Calu3 (cell line): ENCODE measurements at regions not wholly inside any gene's neighbourhood (a gene's known extent, or its start where the extent isn't known, plus 50 kb on each side); places are given as distances from the start of the nearest gene placed in this dataset.

Source experiments
- BruUV-seq: library from RNA; stranded (reverse); fragments of 400-500 nt; replicated peaks from 2 replicates; lab custom pipeline; 2021; lab: Mats Ljungman, UMichigan
- CTCF ChIA-PET: fragments of 300-600 bp; sonication (Branson Sonifier 250); formaldehyde crosslinking; loops from one replicate; lab custom pipeline; 2022; ENCODE audit warnings: antibody characterized with exemption; lab: Charles Lee
- DNase-seq: peaks from one replicate; pipeline ENCODE4 v3.0.0; 2022
- H3K27ac Mint-ChIP-seq: one replicate; pipeline ENCODE4 v1.8.0; 2022; ENCODE audit warnings: mixed read lengths; ENCODE audit not compliant: unreplicated experiment
- H3K27me3 Mint-ChIP-seq: one replicate; pipeline ENCODE4 v1.8.0; 2022; ENCODE audit warnings: mixed read lengths; ENCODE audit not compliant: unreplicated experiment
- H3K36me3 Mint-ChIP-seq: one replicate; pipeline ENCODE4 v1.8.0; 2022; ENCODE audit warnings: mild to moderate bottlenecking, moderate library complexity, mixed read lengths; ENCODE audit not compliant: insufficient read depth, unreplicated experiment
- H3K4me1 Mint-ChIP-seq: one replicate; pipeline ENCODE4 v1.8.0; 2022; ENCODE audit warnings: mild to moderate bottlenecking, low read depth, mixed read lengths; ENCODE audit not compliant: unreplicated experiment
- H3K4me3 Mint-ChIP-seq: one replicate; pipeline ENCODE4 v1.8.0; 2022; ENCODE audit warnings: mild to moderate bottlenecking, low read depth, moderate library complexity, mixed read lengths; ENCODE audit not compliant: unreplicated experiment
- H3K9me3 Mint-ChIP-seq: one replicate; pipeline ENCODE4 v1.8.0; 2022; ENCODE audit warnings: low read depth, mixed read lengths; ENCODE audit not compliant: unreplicated experiment
- CTCF ChIP-seq: fragments of 200-600 bp; IDR thresholded peaks from one replicate; pipeline ENCODE4 v1.8.0; 2022; ENCODE audit warnings: antibody characterized with exemption; ENCODE audit not compliant: unreplicated experiment
- intact Hi-C: fragments of 100-400 bp; cut with micrococcal nuclease; formaldehyde crosslinking; loops from one replicate; pipeline ENCODE4 v1.10.0; 2022; ENCODE audit not compliant: unreplicated experiment

- BruUV-seq, result no TSS peak
- CTCF ChIA-PET, result no interaction called here
- H3K4me1 Mint-ChIP-seq, result no peaks in the 10 kb centered on the region
- no peak for TF ChIP-seq CTCF
- H3K4me3 Mint-ChIP-seq, result no peak overlapping the region
- peaks cover 4% of the 10 kb centered on the region for H3K9me3 Mint-ChIP-seq
- no peaks in the 10 kb centered on the region for H3K27me3 Mint-ChIP-seq
- no peak for DNase-seq
- no peak overlapping the region for H3K27ac Mint-ChIP-seq
- no peaks in the 10 kb centered on the region for H3K36me3 Mint-ChIP-seq
- intact Hi-C loops, result no loop called here
Observed at GRCh38 chr6:116982401-116982800, 105.4 kb downstream of the RFX6 start.

- Mint-ChIP-seq H3K36me3 (no peaks in the 10 kb centered on the region), H3K27me3 (no peaks in the 10 kb centered on the region), H3K4me1 (no peaks in the 10 kb centered on the region), H3K27ac (no peak overlapping the region), H3K9me3 (peaks cover 4% of the 10 kb centered on the region), H3K4me3 (no peak overlapping the region)
- no peak for TF ChIP-seq CTCF
- no peak for DNase-seq
- intact Hi-C loops, result no loop called here
- CTCF ChIA-PET, result no interaction called here
- no TSS peak for BruUV-seq
Observed at GRCh38 chr6:116983375-116983774, 106.3 kb downstream of the RFX6 start.

DNA sequence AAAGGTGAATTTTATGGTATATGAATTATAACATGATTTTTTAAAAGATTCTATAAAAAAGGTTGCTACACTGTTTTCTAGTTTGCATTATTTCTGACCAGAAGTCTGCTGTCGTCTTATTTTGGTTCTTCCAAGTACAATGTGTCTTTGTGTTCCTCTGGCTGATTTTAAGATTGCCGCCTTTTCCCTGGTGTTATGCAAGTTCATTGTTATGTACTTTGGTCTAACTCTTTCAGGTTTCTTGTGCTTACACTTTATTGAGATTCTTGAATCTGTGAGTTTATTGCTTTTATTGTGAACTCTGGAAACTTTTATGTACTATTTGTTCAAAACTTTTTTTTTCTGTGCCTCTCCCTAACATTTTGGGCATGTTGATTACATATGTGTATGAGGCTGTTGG, 109.8 kb downstream of the RFX6 start:
- H3K9me3 Mint-ChIP-seq, result peaks cover 4% of the 10 kb centered on the region
- no peak overlapping the region for H3K27ac Mint-ChIP-seq
- no TSS peak for BruUV-seq
- CTCF ChIA-PET, result interaction anchor here (0.9 kb wide), 1 partner anchor 10 kb away, joined by 4 read pairs; no protein-coding TSS in a partner anchor
- TF ChIP-seq CTCF, result no peak
- no peaks in the 10 kb centered on the region for H3K27me3 Mint-ChIP-seq
- H3K4me1 Mint-ChIP-seq, result no peaks in the 10 kb centered on the region
- intact Hi-C loops, result no loop called here
- no peak for DNase-seq
- H3K4me3 Mint-ChIP-seq, result no peak overlapping the region
- no peaks in the 10 kb centered on the region for H3K36me3 Mint-ChIP-seq

DNA sequence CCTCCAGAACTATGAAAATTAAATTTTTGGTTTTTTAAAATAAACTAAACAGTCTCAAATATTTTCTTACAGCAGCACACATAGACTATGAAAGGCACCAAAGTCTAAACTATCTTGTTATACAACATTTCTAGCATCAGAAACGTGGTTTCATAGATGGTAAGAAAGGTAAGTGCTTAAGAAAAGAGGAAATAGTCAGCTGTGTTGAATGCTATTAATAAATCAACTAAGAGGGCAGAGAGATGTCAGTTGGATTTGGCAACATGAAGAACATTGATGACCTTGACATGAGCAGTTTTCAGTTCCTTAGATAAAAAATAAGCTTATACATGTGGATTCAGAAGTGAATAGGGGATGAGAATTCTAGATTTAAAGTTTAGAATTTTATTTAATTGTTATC, 113.6 kb downstream of the RFX6 start:
- H3K4me1 Mint-ChIP-seq, result no peaks in the 10 kb centered on the region
- H3K4me3 Mint-ChIP-seq, result no peak overlapping the region
- BruUV-seq, result no TSS peak
- TF ChIP-seq CTCF, result no peak
- DNase-seq, result no peak
- intact Hi-C loops, result no loop called here
- H3K27ac Mint-ChIP-seq, result no peak overlapping the region
- no peaks in the 10 kb centered on the region for H3K36me3 Mint-ChIP-seq
- H3K27me3 Mint-ChIP-seq, result no peaks in the 10 kb centered on the region
- peaks cover 2% of the 10 kb centered on the region for H3K9me3 Mint-ChIP-seq
- CTCF ChIA-PET, result no interaction called here

GRCh38 chr6:116992546-116992945, 115.5 kb downstream of the RFX6 start:
- H3K4me3 Mint-ChIP-seq, result no peak overlapping the region
- intact Hi-C loops, result no loop called here
- no peak overlapping the region for H3K27ac Mint-ChIP-seq
- H3K9me3 Mint-ChIP-seq, result peaks cover 2% of the 10 kb centered on the region
- H3K4me1 Mint-ChIP-seq, result no peaks in the 10 kb centered on the region
- no peak for DNase-seq
- peaks cover 5% of the 10 kb centered on the region for H3K36me3 Mint-ChIP-seq
- no peaks in the 10 kb centered on the region for H3K27me3 Mint-ChIP-seq
- no TSS peak for BruUV-seq
- TF ChIP-seq CTCF, result no peak
- CTCF ChIA-PET, result no interaction called here
